ENCODE measurements at regions not wholly inside any gene's neighbourhood (a gene's known extent, or its start where the extent isn't known, plus 50 kb on each side); places are given as distances from the start of the nearest gene placed in this dataset.

DNA sequence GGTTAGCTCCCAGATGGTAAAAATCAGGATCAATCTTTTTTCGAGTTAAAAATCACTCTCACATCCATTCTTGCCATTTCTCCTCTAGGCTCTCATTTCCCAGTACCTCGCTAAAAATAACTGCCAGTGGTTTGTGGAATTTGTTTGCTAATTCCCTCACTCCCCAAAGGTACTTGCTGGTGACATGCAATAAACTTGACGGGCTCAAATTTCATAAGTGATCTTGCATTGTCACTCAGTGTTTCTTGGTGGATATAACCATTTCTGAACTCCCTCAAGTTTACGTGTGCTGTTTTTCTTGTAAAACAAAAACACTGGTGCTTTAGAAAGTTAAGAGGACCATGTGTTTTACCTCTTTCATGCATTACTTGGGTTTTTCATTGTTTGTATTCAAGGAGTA, 399.2 kb upstream of the MKI67 start:
- TF ChIP-seq, protein P1, sequence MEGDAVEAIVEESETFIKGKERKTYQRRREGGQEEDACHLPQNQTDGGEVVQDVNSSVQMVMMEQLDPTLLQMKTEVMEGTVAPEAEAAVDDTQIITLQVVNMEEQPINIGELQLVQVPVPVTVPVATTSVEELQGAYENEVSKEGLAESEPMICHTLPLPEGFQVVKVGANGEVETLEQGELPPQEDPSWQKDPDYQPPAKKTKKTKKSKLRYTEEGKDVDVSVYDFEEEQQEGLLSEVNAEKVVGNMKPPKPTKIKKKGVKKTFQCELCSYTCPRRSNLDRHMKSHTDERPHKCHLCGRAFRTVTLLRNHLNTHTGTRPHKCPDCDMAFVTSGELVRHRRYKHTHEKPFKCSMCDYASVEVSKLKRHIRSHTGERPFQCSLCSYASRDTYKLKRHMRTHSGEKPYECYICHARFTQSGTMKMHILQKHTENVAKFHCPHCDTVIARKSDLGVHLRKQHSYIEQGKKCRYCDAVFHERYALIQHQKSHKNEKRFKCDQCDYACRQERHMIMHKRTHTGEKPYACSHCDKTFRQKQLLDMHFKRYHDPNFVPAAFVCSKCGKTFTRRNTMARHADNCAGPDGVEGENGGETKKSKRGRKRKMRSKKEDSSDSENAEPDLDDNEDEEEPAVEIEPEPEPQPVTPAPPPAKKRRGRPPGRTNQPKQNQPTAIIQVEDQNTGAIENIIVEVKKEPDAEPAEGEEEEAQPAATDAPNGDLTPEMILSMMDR (IDR thresholded peaks at IDR 0.05; ENCODE audit: low read depth, low read length) = no peak
- no peak for TF ChIP-seq EZH2phosphoT487 (IDR thresholded peaks at IDR 0.05; ENCODE audit: low read depth)

All from OCI-LY3 (cell line).